SK-N-SH (cell line): ENCODE measurements at regions not wholly inside any gene's neighbourhood (a gene's known extent, or its start where the extent isn't known, plus 50 kb on each side); places are given as distances from the start of the nearest gene placed in this dataset.

Source experiments
- CTCF ChIA-PET: fragments of 300-600, 350-600 bp; formaldehyde crosslinking; extraction: SDS; loops from one replicate; lab custom pipeline; 2021; lab: Yijun Ruan, JAX
- POLR2A ChIA-PET: fragments of 350-600 bp; sonication (Branson Sonifier 250); formaldehyde crosslinking; extraction: SDS; loops from one replicate; lab custom pipeline; 2020; ENCODE audit warnings: antibody characterized with exemption, inconsistent platforms; lab: Yijun Ruan, JAX
- DNase-seq: peaks from one replicate; pipeline ENCODE4 v3.0.0; 2012
- H2AFZ ChIP-seq: fragments of 200-600 bp; sonication (generic); 2 replicates; pipeline ENCODE4 v1.8.1; 2016; ENCODE audit warnings: antibody characterized with exemption, mild to moderate bottlenecking, low read depth
- H3F3A ChIP-seq: fragments of 200-600 bp; sonication (generic); replicated peaks from 2 replicates; pipeline ENCODE3; 2016; ENCODE audit warnings: antibody characterized with exemption, mild to moderate bottlenecking; ENCODE audit not compliant: insufficient read depth
- H3K27ac ChIP-seq, 2 experiments: fragments of 200-500 bp in 1 of 2; fragments of 200-600 bp in 1 of 2; sonication (Bioruptor generic) in 1 of 2; sonication (generic), shearing (Covaris generic) in 1 of 2; 2 replicates each; pipeline versions ENCODE4 v1.5.1 to v1.6.1; 2014 to 2016; ENCODE audit warnings: low read depth in 2 of 2, inconsistent platforms in 1 of 2, low read length in 1 of 2, mild to moderate bottlenecking in 1 of 2, mixed read lengths in 1 of 2
- H3K27me3 ChIP-seq: fragments of 200-600 bp; sonication (generic), shearing (Covaris generic); 2 replicates; pipeline ENCODE4 v1.6.1; 2016; ENCODE audit warnings: mixed run types; ENCODE audit not compliant: insufficient read depth
- H3K36me3 ChIP-seq, 2 experiments: fragments of 200-500 bp in 1 of 2; fragments of 200-600 bp in 1 of 2; sonication (Bioruptor generic) in 1 of 2; sonication (generic) in 1 of 2; replicated peaks in 1 of 2; 2 replicates each; pipeline versions ENCODE3 to v1.5.1; 2014 to 2016; ENCODE audit warnings: low read length in 1 of 2, mild to moderate bottlenecking in 1 of 2; ENCODE audit not compliant: insufficient read depth in 2 of 2, control insufficient read depth in 1 of 2
- H3K4me1 ChIP-seq, 2 experiments: fragments of 200-500 bp in 1 of 2; fragments of 200-600 bp in 1 of 2; sonication (Bioruptor generic) in 1 of 2; sonication (generic), shearing (Covaris generic) in 1 of 2; 2 replicates each; pipeline versions ENCODE4 v1.5.1 to v1.6.1; 2014 to 2016; ENCODE audit warnings: low read depth in 1 of 2, low read length in 1 of 2, mixed run types in 1 of 2; ENCODE audit not compliant: insufficient read depth in 2 of 2, control insufficient read depth in 1 of 2
- H3K4me2 ChIP-seq: fragments of 200-600 bp; sonication (generic), shearing (Covaris generic); 2 replicates; pipeline ENCODE4 v1.6.1; 2017; ENCODE audit warnings: mixed run types
- H3K4me3 ChIP-seq, 2 experiments: fragments of 200-500 bp in 1 of 2; fragments of 200-600 bp in 1 of 2; sonication (Bioruptor generic) in 1 of 2; sonication (generic), shearing (Covaris generic) in 1 of 2; 2 replicates each; pipeline versions ENCODE4 v1.5.1 to v1.8.1; 2014 to 2016; ENCODE audit warnings: low read depth in 2 of 2, inconsistent platforms in 1 of 2, low read length in 1 of 2, mild to moderate bottlenecking in 1 of 2, mixed read lengths in 1 of 2, moderate library complexity in 1 of 2
- H3K79me2 ChIP-seq: fragments of 200-600 bp; sonication (generic); 2 replicates; pipeline ENCODE4 v1.8.1; 2017; ENCODE audit warnings: mild to moderate bottlenecking; ENCODE audit not compliant: insufficient read depth
- H3K9ac ChIP-seq: fragments of 200-600 bp; sonication (generic); 2 replicates; pipeline ENCODE4 v1.6.1; 2017; ENCODE audit warnings: mixed run types
- H3K9me2 ChIP-seq: fragments of 200-600 bp; sonication (generic); 2 replicates; pipeline ENCODE4 v1.6.1; 2017; ENCODE audit warnings: mixed run types
- H3K9me3 ChIP-seq: fragments of 200-600 bp; sonication (generic); 2 replicates; pipeline ENCODE4 v1.6.1; 2017; ENCODE audit warnings: mixed run types, mild to moderate bottlenecking, moderate library complexity
- H4K20me1 ChIP-seq: fragments of 200-600 bp; sonication (generic); 2 replicates; pipeline ENCODE4 v1.6.1; 2017; ENCODE audit warnings: mild to moderate bottlenecking, mixed run types; ENCODE audit not compliant: insufficient read depth
- CTCF ChIP-seq: fragments of 200-600 bp; sonication (generic); IDR thresholded peaks from 2 replicates; pipeline ENCODE4 v1.6.1; 2017; ENCODE audit warnings: antibody characterized with exemption, mild to moderate bottlenecking, moderate library complexity
- GABPA ChIP-seq: IDR thresholded peaks from 2 replicates; pipeline ENCODE4 v1.4.0; 2012; ENCODE audit warnings: low read depth, mild to moderate bottlenecking
- GATA2 ChIP-seq: sonication (generic); formaldehyde crosslinking; IDR thresholded peaks from 2 replicates; pipeline ENCODE4 v1.5.0; 2020; ENCODE audit warnings: mild to moderate bottlenecking, missing genetic modification reagents
- JUND ChIP-seq: IDR thresholded peaks from 2 replicates; pipeline ENCODE4 v1.4.0; 2012
- MXI1 ChIP-seq: IDR thresholded peaks from 2 replicates; pipeline ENCODE4 v1.6.1; 2012; ENCODE audit warnings: mild to moderate bottlenecking, low read depth, low read length, improper control_type of control experiment
- NFIC ChIP-seq: IDR thresholded peaks from 2 replicates; pipeline ENCODE4 v1.4.0; 2012; ENCODE audit warnings: borderline replicate concordance
- NRF1 ChIP-seq: IDR thresholded peaks from 2 replicates; pipeline ENCODE4 v1.6.1; 2012; ENCODE audit warnings: low read depth, mild to moderate bottlenecking, low read length
- RCOR1 ChIP-seq: fragments of 150-350 bp; IDR thresholded peaks from 2 replicates; pipeline ENCODE4 v1.6.1; 2017; ENCODE audit warnings: antibody characterized with exemption, low read length
- REST ChIP-seq: IDR thresholded peaks from 2 replicates; pipeline ENCODE4 v1.6.1; 2012; ENCODE audit warnings: mild to moderate bottlenecking, low read depth, low read length, moderate library complexity
- RFX5 ChIP-seq: IDR thresholded peaks from 2 replicates; pipeline ENCODE4 v1.6.1; 2012; ENCODE audit warnings: mild to moderate bottlenecking, improper control_type of control experiment, low read length
- SIN3A ChIP-seq: IDR thresholded peaks from 2 replicates; pipeline ENCODE4 v1.6.1; 2012; ENCODE audit warnings: low read depth, mild to moderate bottlenecking, low read length, moderate library complexity, borderline replicate concordance
- TAF1 ChIP-seq: IDR thresholded peaks from 2 replicates; pipeline ENCODE4 v1.6.1; 2012; ENCODE audit warnings: low read depth, mild to moderate bottlenecking, low read length, moderate library complexity, borderline replicate concordance
- TCF12 ChIP-seq: IDR thresholded peaks from 2 replicates; pipeline ENCODE4 v1.4.0; 2012
- YY1 ChIP-seq: IDR thresholded peaks from 2 replicates; pipeline ENCODE4 v1.4.0; 2012; ENCODE audit warnings: low read depth, mild to moderate bottlenecking
- ZBTB33 ChIP-seq: IDR thresholded peaks from 2 replicates; pipeline ENCODE4 v1.4.0; 2012; ENCODE audit warnings: low read depth, borderline replicate concordance
- WGBS: methylation state at CpG from one replicate; pipeline ENCODE4 v1.1.6; 2017; ENCODE audit warnings: low lambda C conversion rate; 5-methylcytosine and 5-hydroxymethylcytosine counted together

GRCh38 chr11:122209619-122210366 lies 93.8 kb upstream of the BLID start (continued):
- no peak for TF ChIP-seq REST
- TF ChIP-seq RFX5, result no peak
- TF ChIP-seq ZBTB33, result no peak
- TF ChIP-seq GABPA, result no peak
- no peak for TF ChIP-seq YY1
- no peak for TF ChIP-seq SIN3A
- TF ChIP-seq TCF12, result no peak; the same call in 1 of the 2 replicates
- peak; percentile 29; the same call in 1 of the 2 replicates for TF ChIP-seq NRF1
- TF ChIP-seq GATA2, result no peak

GRCh38 chr11:122207921-122208764 lies 92.1 kb upstream of the BLID start:
- ChIA-PET POLR2A (no interaction called here), CTCF (interaction anchor here (0.6 to 1.9 kb wide), 3 partner anchors 107 to 1641 kb away, joined by 3 to 6 read pairs (median 4); no protein-coding TSS in a partner anchor)
- Histone ChIP-seq H3K4me2 (no peak overlapping the region), H3F3A (peaks cover 17% of the 10 kb centered on the region), H3K9me3 (no peaks in the 10 kb centered on the region), H3K4me1 (peaks cover 13 to 29% of the 10 kb centered on the region in 2 experiments), H3K9ac (no peak overlapping the region), H3K27me3 (no peaks in the 10 kb centered on the region), H3K27ac (no peak overlapping the region; a peak in 1 of 4 replicates), H4K20me1 (no peaks in the 10 kb centered on the region), H3K36me3 (no peaks in the 10 kb centered on the region), H3K79me2 (peaks cover 3% of the 10 kb centered on the region; the same call in 1 of the 2 replicates), H3K4me3 (no peak overlapping the region), H2AFZ (no peak overlapping the region), H3K9me2 (no peaks in the 10 kb centered on the region)
- no peak for DNase-seq
- WGBS, result 89% methylated on average over 8 of the region's 8 CpGs
- TF ChIP-seq RCOR1, result no peak
- no peak for TF ChIP-seq JUND
- no peak for TF ChIP-seq TCF12
- TF ChIP-seq NFIC, result no peak
- no peak for TF ChIP-seq NRF1
- no peak for TF ChIP-seq REST
- no peak for TF ChIP-seq TAF1
- TF ChIP-seq ZBTB33, result no peak
- no peak for TF ChIP-seq CTCF
- no peak for TF ChIP-seq MXI1
